HS-27A (cell line): ENCODE measurements at regions not wholly inside any gene's neighbourhood (a gene's known extent, or its start where the extent isn't known, plus 50 kb on each side); places are given as distances from the start of the nearest gene placed in this dataset.

Experiments used
- DNase-seq: peaks from one replicate; pipeline ENCODE4 v3.0.0-alpha.2; 2012; ENCODE audit warnings: low read depth, missing footprints

- no peak for DNase-seq
Measured at GRCh38 chr2:7468955-7469354, 551.7 kb downstream of the RNF144A start.

DNA sequence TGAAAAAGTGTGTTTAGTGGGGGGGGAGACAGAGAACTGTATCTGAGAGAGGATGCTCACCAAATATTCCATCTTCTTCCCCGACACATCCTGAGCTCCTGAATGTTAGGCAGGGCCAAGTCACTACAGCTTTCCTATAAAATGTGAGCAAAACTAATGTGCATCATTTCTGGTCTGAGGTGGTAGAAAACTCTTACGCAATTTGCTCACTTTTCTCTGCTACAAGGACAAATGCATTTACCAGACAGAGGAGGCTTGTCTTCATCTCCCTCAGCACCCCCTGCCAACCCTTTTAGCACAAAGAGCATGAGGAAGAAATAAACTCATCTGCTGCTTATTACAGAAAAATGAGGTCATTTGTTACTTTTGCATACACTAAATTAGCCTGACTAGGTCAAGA, 554.0 kb downstream of the RNF144A start:
- DNase-seq, result no peak

GRCh38 chr2:7472465-7472864, 555.3 kb downstream of the RNF144A start:
- DNase-seq, result no peak

- no peak for DNase-seq
Measured at GRCh38 chr2:7473135-7473771, 556.0 kb downstream of the RNF144A start.

- no peak for DNase-seq
Measured at GRCh38 chr2:7476371-7476770, 559.2 kb downstream of the RNF144A start.

- DNase-seq, result no peak
Measured at GRCh38 chr2:7479603-7480002, 562.4 kb downstream of the RNF144A start.

DNA sequence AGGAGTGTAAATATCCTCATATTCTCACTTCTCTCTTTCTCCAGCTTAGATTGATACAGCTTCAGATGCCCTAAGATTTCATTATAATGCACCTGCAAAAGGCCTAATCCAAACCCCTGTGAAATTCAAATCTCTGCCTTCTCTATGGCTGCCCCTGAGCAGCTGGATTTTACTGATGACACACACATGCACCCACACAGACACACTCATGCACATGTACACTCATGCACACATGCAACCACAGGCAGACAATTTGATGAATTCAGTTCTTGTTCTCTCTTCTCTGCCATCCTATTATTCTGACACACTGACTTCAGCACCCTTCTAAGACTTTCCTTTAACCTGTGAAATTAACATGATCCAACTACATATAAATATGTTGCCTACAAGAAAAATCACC, 563.2 kb downstream of the RNF144A start:
- no peak for DNase-seq

DNA sequence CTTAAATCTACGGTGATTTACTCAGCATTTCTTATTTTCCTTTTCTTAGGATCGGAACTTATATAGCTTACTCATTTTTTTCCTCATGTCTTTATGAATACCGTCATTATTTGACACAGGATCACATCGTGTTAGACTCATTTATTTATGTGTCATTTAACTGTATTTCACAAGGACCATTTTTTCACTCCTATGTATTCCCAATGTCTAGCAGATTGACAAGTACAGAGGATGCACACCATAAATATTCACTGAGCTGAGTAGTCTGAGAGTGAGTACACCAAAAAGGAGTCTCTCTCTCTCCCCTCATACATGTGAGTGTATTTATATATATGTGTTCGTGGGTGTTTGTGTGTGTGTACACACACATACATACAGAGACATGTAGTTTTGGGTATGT, 573.5 kb downstream of the RNF144A start:
- DNase-seq, result no peak

DNA sequence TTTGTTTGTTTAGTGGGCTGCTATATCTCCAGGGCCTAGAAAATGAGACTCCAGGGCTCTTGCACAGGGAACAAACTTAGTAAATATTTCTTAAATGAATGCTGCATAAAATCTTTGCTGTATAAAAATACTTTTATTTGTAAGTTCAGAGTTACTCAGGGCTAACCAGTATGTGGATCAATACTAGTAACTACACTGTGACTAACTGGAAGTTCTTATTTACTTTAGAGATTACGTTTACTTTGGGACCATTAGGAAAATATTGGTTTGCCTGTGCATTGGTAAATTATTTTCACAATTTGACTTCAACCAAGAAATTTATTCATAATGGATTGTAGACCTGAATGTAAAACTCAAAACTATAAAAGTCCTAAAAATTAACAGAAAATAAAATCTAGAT, 575.5 kb downstream of the RNF144A start:
- DNase-seq, result no peak

DNA sequence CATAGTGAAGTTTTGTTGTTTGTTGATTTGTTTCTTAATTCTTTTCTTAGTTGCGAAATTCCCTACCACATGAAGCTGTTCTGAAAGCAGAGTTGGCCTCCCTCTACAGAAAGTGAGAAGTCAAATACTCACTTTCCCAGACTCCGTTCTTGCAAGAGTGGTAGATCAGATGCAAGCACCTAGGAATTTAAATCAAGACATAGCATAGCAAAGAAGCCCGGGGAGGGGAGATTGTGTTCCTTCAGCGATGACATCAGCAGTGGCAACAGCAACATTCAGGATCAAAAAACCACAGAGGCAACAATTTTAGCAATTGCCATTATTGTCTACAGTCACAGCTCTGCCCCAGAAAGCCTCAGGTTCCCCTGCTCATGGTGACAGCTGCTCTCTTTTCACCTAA, 580.0 kb downstream of the RNF144A start:
- DNase-seq, result no peak

- DNase-seq, result no peak
Measured at GRCh38 chr2:7499018-7499417, 581.8 kb downstream of the RNF144A start.

DNA sequence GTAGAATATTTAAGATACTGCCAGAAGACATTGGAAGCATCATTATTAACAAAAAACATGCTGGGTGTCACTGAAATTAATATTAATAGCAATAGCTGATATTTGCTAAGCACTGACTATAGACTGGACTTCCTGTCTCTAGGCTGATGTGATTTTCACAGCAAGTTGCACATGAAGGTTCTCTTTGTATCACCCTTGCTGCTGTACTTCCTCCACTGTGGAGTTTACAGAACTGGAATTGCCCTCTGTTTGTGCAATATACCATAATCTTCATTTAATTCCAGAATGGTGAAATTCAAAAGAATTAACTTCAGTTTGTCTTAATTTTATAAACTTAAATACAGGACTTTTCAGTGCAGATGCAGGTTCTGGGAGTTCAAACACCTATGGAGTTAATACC, 585.1 kb downstream of the RNF144A start:
- no peak for DNase-seq

DNA sequence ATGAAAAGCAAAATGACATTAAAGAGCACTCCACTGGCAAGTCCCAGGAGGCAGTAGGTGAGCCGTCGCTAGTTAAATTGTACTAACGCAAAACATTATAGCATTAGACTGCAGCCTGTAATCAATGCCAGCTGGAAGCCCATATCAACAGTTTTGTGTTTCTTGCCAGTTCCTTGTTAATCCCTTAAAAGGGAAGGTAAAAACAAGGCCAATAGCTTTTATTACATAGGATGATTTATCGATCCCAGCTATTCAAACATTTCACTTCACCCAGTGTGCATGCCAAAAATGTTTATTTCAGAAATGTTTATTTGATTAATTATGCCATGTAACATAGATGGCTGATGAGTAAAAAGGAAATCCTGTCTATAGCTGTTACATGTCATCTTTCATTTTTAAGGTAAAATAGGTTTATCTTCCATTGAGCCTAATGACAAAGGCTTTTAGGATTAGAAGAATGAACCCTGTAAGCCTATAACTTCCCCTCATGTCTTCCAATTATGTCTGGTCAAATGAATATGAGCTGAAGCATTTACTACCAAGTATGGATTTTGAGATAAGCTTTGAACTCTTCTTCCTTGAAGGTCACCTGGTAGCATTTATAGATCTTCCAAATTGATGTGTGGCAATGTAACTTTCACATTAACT, 591.2 kb downstream of the RNF144A start:
- no peak for DNase-seq

DNA sequence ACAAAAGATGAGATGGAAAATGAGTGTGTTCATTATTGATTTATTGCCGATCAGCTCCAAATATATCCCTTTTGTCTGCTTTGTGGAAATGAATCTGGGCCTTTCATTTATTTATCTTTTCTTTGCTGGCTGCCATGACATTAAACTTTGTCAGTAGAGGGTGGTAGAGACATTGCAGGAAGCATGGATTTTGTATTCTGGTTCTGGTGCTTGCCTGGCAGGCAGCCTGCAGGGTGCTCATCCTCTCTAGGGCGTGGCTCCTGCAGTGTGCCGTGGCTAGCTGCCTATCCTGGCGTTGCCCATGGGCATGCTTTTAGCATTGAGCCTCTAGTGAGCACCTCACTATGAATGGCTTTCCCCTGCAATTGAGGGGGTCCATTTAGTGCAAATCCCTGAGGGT, 593.1 kb downstream of the RNF144A start:
- no peak for DNase-seq

DNA sequence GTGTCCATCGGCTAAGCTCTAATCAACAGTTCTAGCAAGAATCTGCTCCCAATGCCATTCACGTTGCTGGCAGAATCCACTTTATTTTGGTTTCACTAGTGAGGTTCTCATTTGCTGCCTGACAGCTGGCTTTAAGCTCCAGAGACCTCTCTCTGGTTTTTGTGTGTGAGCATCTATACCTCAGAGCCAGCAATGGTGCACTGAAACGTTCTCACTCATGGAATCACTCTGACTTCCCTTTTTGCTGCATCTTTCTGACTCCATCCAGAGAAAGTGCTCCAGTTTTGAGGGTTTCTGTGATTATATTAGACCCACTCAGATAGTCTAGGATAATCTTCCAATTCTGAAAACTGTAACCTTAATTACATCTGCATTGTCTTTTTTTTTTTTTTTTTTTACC, 596.6 kb downstream of the RNF144A start:
- no peak for DNase-seq

- no peak for DNase-seq
Measured at GRCh38 chr2:7515327-7515726, 598.1 kb downstream of the RNF144A start.

GRCh38 chr2:7516484-7517063, 599.4 kb downstream of the RNF144A start:
- DNase-seq, result no peak

- DNase-seq, result no peak
Measured at GRCh38 chr2:7517088-7517487, 599.9 kb downstream of the RNF144A start.

DNA sequence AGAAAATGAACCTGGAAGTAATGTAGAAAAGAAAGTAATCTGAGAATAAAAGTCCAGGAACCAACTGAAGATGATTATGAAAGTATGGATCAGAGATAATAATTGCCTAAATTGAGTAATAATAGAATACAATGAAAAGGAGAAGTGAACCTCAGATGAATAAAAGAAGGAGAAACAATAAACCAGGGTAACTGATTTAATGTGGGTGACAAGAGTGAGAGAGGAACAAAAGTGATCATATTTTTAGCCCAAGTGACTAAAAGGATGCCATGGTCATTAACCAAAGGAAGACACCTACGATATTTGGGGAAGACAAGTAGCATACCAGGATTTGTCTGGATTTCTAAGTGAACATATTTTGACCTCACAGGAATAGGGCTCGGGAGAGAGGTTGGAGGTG, 600.6 kb downstream of the RNF144A start:
- DNase-seq, result no peak

- no peak for DNase-seq
Measured at GRCh38 chr2:7523481-7524120, 606.4 kb downstream of the RNF144A start.

DNA sequence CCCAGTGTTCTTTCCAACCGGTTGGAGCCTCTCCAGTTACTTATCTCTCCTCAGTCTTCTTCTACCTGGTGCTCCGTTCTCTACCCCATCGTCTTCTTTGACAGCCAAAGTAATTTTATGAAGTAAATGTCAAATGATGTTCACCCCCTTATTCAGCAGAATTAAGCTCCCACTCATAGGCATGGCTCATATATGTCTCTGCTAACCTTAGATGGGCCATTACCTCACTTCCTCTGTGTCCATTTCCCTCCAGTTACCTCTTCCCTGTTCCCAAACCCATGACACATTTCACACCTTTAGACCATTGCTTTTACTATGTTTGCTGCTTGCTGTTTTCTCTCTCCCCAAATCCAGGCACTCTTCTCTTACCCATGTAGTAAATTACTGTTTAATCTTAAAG, 607.0 kb downstream of the RNF144A start:
- no peak for DNase-seq

DNA sequence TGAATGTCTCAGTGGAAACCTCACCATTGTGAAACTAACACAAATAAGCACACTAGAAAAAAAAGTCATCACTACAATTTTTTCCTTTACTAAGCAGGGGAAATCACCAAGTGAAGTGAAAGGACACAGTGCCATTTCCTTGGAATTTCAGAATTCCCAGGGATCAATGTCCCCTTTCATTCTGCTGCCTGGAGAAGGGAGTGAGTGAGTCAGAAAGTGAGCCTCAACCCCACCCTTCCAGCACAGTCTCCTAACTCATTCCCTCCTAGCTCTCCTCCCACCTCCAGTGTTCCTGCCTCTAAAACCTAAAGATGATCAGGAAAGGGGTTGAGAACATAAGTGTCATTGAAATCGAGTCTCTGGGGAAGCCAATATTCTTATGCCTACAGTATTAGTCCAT, 608.5 kb downstream of the RNF144A start:
- DNase-seq, result no peak

- no peak for DNase-seq
Measured at GRCh38 chr2:7527165-7527722, 610.0 kb downstream of the RNF144A start.
